ENCODE measurements at regions not wholly inside any gene's neighbourhood (a gene's known extent, or its start where the extent isn't known, plus 50 kb on each side); places are given as distances from the start of the nearest gene placed in this dataset.

- TF ChIP-seq, protein P1, sequence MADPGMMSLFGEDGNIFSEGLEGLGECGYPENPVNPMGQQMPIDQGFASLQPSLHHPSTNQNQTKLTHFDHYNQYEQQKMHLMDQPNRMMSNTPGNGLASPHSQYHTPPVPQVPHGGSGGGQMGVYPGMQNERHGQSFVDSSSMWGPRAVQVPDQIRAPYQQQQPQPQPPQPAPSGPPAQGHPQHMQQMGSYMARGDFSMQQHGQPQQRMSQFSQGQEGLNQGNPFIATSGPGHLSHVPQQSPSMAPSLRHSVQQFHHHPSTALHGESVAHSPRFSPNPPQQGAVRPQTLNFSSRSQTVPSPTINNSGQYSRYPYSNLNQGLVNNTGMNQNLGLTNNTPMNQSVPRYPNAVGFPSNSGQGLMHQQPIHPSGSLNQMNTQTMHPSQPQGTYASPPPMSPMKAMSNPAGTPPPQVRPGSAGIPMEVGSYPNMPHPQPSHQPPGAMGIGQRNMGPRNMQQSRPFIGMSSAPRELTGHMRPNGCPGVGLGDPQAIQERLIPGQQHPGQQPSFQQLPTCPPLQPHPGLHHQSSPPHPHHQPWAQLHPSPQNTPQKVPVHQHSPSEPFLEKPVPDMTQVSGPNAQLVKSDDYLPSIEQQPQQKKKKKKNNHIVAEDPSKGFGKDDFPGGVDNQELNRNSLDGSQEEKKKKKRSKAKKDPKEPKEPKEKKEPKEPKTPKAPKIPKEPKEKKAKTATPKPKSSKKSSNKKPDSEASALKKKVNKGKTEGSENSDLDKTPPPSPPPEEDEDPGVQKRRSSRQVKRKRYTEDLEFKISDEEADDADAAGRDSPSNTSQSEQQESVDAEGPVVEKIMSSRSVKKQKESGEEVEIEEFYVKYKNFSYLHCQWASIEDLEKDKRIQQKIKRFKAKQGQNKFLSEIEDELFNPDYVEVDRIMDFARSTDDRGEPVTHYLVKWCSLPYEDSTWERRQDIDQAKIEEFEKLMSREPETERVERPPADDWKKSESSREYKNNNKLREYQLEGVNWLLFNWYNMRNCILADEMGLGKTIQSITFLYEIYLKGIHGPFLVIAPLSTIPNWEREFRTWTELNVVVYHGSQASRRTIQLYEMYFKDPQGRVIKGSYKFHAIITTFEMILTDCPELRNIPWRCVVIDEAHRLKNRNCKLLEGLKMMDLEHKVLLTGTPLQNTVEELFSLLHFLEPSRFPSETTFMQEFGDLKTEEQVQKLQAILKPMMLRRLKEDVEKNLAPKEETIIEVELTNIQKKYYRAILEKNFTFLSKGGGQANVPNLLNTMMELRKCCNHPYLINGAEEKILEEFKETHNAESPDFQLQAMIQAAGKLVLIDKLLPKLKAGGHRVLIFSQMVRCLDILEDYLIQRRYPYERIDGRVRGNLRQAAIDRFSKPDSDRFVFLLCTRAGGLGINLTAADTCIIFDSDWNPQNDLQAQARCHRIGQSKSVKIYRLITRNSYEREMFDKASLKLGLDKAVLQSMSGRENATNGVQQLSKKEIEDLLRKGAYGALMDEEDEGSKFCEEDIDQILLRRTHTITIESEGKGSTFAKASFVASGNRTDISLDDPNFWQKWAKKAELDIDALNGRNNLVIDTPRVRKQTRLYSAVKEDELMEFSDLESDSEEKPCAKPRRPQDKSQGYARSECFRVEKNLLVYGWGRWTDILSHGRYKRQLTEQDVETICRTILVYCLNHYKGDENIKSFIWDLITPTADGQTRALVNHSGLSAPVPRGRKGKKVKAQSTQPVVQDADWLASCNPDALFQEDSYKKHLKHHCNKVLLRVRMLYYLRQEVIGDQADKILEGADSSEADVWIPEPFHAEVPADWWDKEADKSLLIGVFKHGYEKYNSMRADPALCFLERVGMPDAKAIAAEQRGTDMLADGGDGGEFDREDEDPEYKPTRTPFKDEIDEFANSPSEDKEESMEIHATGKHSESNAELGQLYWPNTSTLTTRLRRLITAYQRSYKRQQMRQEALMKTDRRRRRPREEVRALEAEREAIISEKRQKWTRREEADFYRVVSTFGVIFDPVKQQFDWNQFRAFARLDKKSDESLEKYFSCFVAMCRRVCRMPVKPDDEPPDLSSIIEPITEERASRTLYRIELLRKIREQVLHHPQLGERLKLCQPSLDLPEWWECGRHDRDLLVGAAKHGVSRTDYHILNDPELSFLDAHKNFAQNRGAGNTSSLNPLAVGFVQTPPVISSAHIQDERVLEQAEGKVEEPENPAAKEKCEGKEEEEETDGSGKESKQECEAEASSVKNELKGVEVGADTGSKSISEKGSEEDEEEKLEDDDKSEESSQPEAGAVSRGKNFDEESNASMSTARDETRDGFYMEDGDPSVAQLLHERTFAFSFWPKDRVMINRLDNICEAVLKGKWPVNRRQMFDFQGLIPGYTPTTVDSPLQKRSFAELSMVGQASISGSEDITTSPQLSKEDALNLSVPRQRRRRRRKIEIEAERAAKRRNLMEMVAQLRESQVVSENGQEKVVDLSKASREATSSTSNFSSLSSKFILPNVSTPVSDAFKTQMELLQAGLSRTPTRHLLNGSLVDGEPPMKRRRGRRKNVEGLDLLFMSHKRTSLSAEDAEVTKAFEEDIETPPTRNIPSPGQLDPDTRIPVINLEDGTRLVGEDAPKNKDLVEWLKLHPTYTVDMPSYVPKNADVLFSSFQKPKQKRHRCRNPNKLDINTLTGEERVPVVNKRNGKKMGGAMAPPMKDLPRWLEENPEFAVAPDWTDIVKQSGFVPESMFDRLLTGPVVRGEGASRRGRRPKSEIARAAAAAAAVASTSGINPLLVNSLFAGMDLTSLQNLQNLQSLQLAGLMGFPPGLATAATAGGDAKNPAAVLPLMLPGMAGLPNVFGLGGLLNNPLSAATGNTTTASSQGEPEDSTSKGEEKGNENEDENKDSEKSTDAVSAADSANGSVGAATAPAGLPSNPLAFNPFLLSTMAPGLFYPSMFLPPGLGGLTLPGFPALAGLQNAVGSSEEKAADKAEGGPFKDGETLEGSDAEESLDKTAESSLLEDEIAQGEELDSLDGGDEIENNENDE (IDR thresholded peaks at IDR 0.05; ENCODE audit: insufficient replicate concordance, low read length) = no peak
- no peak for TF ChIP-seq TAF1 (IDR thresholded peaks at IDR 0.05; ENCODE audit: low read depth, low read length)
- TF ChIP-seq CBX5 (IDR thresholded peaks at IDR 0.05; ENCODE audit: low read depth, low read length) = no peak
- no peak for TF ChIP-seq HDAC2 (IDR thresholded peaks at IDR 0.05; ENCODE audit: borderline replicate concordance in 1 of 2, low read depth in 2 of 2, low read length in 2 of 2)
- TF ChIP-seq CTBP2 (IDR thresholded peaks at IDR 0.05; ENCODE audit: borderline replicate concordance, insufficient read depth, insufficient read length, low read length) = no peak
- TF ChIP-seq SP2 (IDR thresholded peaks at IDR 0.05; ENCODE audit: low read length) = no peak
- no peak for TF ChIP-seq EZH2 (IDR thresholded peaks at IDR 0.05; ENCODE audit: low read depth, low read length, severe bottlenecking)
- no peak for TF ChIP-seq KDM1A (IDR thresholded peaks at IDR 0.05; ENCODE audit: borderline replicate concordance, low read length)
- TF ChIP-seq SIX5 (IDR thresholded peaks at IDR 0.05; ENCODE audit: low read depth, low read length) = no peak
- TF ChIP-seq TBP (IDR thresholded peaks at IDR 0.05; ENCODE audit: low read depth, low read length) = no peak
These were observed 1452.3 kb downstream of the NCAM2 start (continued) for GRCh38 chr21:22450507-22450906.

All from H1 (cell line).